Heart right ventricle (tissue), 16 donors: ENCODE measurements at regions not wholly inside any gene's neighbourhood (a gene's known extent, or its start where the extent isn't known, plus 50 kb on each side); places are given as distances from the start of the nearest gene placed in this dataset.

Experiments used
- ATAC-seq, 8 donors: fragments of 200-7000 bp; cut with Tn5 transposase; one replicate each; pipeline ENCODE4 v1.9.1; 2020; ENCODE audit warnings: mild to moderate bottlenecking in 8 of 8, moderate library complexity in 8 of 8, moderate number of reproducible peaks in 1 of 8
- DNase-seq, 2 donors: peaks; one replicate each; pipeline ENCODE4 v3.0.0-alpha.2; 2020
- H3K27ac ChIP-seq, 10 donors: fragments of 200-600 bp; sonication (generic) in 2 of 10; one replicate each; pipeline versions ENCODE4 v1.5.0 to v1.8.0; 2020 to 2022; ENCODE audit warnings: mild to moderate bottlenecking in 3 of 10
- H3K27me3 ChIP-seq, 7 donors: fragments of 200-600 bp; one replicate each; pipeline ENCODE4 v1.8.0; 2021 to 2022; ENCODE audit warnings: mild to moderate bottlenecking in 2 of 7
- H3K36me3 ChIP-seq, 9 donors: fragments of 200-600 bp; sonication (generic) in 1 of 9; one replicate each; pipeline versions ENCODE4 v1.5.0 to v1.8.0; 2020 to 2022; ENCODE audit warnings: mild to moderate bottlenecking in 2 of 9
- H3K4me1 ChIP-seq, 9 donors: fragments of 200-600 bp; sonication (generic) in 1 of 9; one replicate each; pipeline versions ENCODE4 v1.5.0 to v1.8.0; 2020 to 2022; ENCODE audit warnings: mild to moderate bottlenecking in 4 of 9
- H3K4me3 ChIP-seq, 10 donors: fragments of 200-600 bp; sonication (generic) in 2 of 10; one replicate each; pipeline versions ENCODE4 v1.5.0 to v1.8.0; 2020 to 2022; ENCODE audit warnings: mild to moderate bottlenecking in 7 of 10, moderate library complexity in 2 of 10
- H3K9me3 ChIP-seq, 11 donors: fragments of 200-600 bp in 10 of 11; sonication (generic) in 2 of 11; one replicate each; pipeline versions ENCODE4 v1.5.0 to v1.8.0; 2013 to 2022; ENCODE audit warnings: mild to moderate bottlenecking in 2 of 11, control low read depth in 1 of 11, moderate library complexity in 1 of 11
- CTCF ChIP-seq, 9 donors: fragments of 200-600 bp; sonication (generic) in 2 of 9; IDR thresholded peaks; one replicate each; pipeline versions ENCODE4 v1.5.0 to v1.8.0; 2021 to 2022; ENCODE audit warnings: antibody characterized with exemption in 9 of 9, mild to moderate bottlenecking in 5 of 9, moderate library complexity in 1 of 9
- WGBS, 2 donors: extraction: QIAGEN DNeasy Blood & Tissue Kit; methylation state at CpG; one replicate each; pipeline ENCODE4 v1.1.7; 2013; ENCODE audit warnings: inconsistent platforms in 1 of 2; 5-methylcytosine and 5-hydroxymethylcytosine counted together
- intact Hi-C, 10 donors: fragments of 100-400 bp; cut with DNase I; formaldehyde crosslinking; loops; one replicate each; pipeline versions ENCODE4 v1.11.1 to v1.14.2; 2022
- donor health status: Arrhythmogenic right ventricular cardiomyopathy.
- donor health status: ischemic (EF 13 %, LVEDD 7.1; RV severe dilation, severe dysfunction).
- donor health status: healthy with polysubstance abuse.
- donor health status: DM: no; HTN: yes; CAD: no.
- donor health status: DM: no; HTN: no; CAD: no.
- donor health status: ischemic (EF 25% LVEDD 6.9; RV normal size, moderate dysfunction).
- donor health status: ischemic (EF 25% LVEDD 5.7; RV mildly dilated, moderate dysfunction).
- donor health status: healthy.
- donor health status: DM: yes; HTN: yes; CAD: no.
- donor health status: Ischemic cardiomyopathy.
- donor health status: ischemic (EF 35%, LVEDD 5.7; RV mildly dilated, moderate dysfunction).
- donor health status: nonischemic (EF 11% LVEDD 7.7; RV severe dilation, severe dysfunction).
- donor health status: DM: yes; HTN: yes; CAD: no.
- donor health status: PGD.
- donor health status: ischemic (EF 29% LVEDD 5.4; RV normal size, mild dysfunction).
- donor health status: nonischemic (EF 23%, LVEDD 6.1; RV moderate dilation, normal function).

- Histone ChIP-seq H3K9me3 (no peaks in the 10 kb centered on the region), H3K4me3 (no peak overlapping the region), H3K4me1 (peaks cover 0 to 18% (median 8%) of the 10 kb centered on the region in 9 donors), H3K27ac (no peak overlapping the region), H3K27me3 (no peaks in the 10 kb centered on the region), H3K36me3 (no peaks in the 10 kb centered on the region)
- intact Hi-C loops = no loop called here
- DNase-seq (no peak), ATAC-seq (no peak)
- no peak for TF ChIP-seq CTCF (IDR thresholded peaks at IDR 0.05)
- 95 to 96% methylated on average over 2 of the region's 2 CpGs for WGBS, 2 donors
Observed at GRCh38 chr9:13729955-13730354, 450.5 kb upstream of the MPDZ start.

- Histone ChIP-seq H3K27me3 (no peaks in the 10 kb centered on the region), H3K4me3 (no peak overlapping the region), H3K36me3 (no peaks in the 10 kb centered on the region), H3K4me1 (peaks cover 0 to 18% (median 8%) of the 10 kb centered on the region in 9 donors), H3K27ac (peak overlapping the region in 2 of 10 donors; percentile 25 to 26), H3K9me3 (no peaks in the 10 kb centered on the region)
- intact Hi-C loops = no loop called here
- 84 to 90% methylated on average over 7 of the region's 7 CpGs for whole genome bisulfite sequencing, 2 donors
- no peak for TF ChIP-seq CTCF (IDR thresholded peaks at IDR 0.05)
- ATAC-seq (peak; percentile 22 to 87 (median 76)), DNase-seq (peak in 1 of 2 donors; percentile 18)
Observed at GRCh38 chr9:13728917-13729811, 449.7 kb upstream of the MPDZ start.

DNA sequence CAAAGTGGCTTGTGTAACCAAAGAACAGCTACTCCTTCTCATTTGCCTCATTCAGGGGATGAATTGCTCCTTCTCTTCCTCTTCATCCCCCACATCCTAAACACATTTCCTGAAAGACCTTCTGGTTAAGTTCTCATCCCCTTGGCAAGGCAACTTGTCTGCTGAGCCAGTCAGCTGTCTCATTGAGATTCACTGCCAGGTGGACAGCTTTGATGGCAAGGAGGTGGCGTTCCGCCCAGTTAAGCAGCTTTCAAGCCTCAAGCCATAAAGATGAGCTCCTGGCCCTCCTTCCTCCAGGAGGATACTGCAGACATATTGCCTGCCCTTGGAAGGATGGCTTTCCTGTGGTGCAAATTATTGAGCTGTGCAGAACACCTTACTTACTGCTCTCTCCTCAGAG, 448.6 kb upstream of the MPDZ start:
- DNase-seq = no peak
- intact Hi-C loops = no loop called here
- ATAC-seq = peak in 2 of 8 donors; percentile 37 to 43
- Histone ChIP-seq H3K27me3 (no peaks in the 10 kb centered on the region), H3K27ac (no peak overlapping the region), H3K36me3 (no peaks in the 10 kb centered on the region), H3K4me1 (peaks cover 0 to 18% (median 8%) of the 10 kb centered on the region in 9 donors), H3K4me3 (no peak overlapping the region), H3K9me3 (peaks cover 0 to under 1% (median 0%) of the 10 kb centered on the region in 11 donors)
- TF ChIP-seq CTCF (IDR thresholded peaks at IDR 0.05) = no peak
- WGBS, 2 donors = 56 to 64% methylated on average over 2 of the region's 2 CpGs

DNA sequence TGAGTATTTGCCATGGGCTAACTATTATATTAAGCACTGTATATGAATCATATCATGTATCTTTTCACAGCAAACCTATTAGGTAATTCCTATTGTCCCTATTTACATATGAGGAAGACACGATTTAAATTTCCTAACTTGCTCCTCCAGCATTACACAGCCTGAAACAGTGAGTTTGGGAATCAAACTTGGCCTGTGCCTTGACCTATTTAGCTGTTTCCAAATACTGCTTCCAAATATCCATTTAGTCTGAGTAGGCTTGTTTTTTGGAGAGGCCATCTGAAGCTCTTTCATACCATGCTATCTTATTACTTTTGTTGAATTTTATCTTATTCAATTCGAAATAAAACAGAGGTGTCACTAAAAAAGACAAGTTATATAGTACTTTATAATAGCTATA, 447.3 kb upstream of the MPDZ start:
- peak overlapping the region in 1 of 10 donors; percentile 12 for H3K27ac ChIP-seq
- H3K27me3 ChIP-seq = no peaks in the 10 kb centered on the region
- intact Hi-C loops = no loop called here
- WGBS, 2 donors = 68 to 73% methylated on average over 2 of the region's 2 CpGs
- peaks cover 0 to 13% (median 0%) of the 10 kb centered on the region in 11 donors for H3K9me3 ChIP-seq
- H3K4me3 ChIP-seq = no peak overlapping the region
- H3K4me1 ChIP-seq = peaks cover 0 to 18% (median 8%) of the 10 kb centered on the region in 9 donors
- TF ChIP-seq CTCF (IDR thresholded peaks at IDR 0.05) = no peak
- ATAC-seq (peak in 4 of 8 donors; percentile 28 to 65 (median 43)), DNase-seq (no peak)
- no peaks in the 10 kb centered on the region for H3K36me3 ChIP-seq
